Sigmoid colon (tissue), 6 donors: ENCODE measurements at regions not wholly inside any gene's neighbourhood (a gene's known extent, or its start where the extent isn't known, plus 50 kb on each side); places are given as distances from the start of the nearest gene placed in this dataset.

Experiments
- DNase-seq: peaks from one replicate; pipeline ENCODE4 v3.0.0-alpha.2; 2019
- H3K27ac ChIP-seq, 4 donors: fragments of 200-600 bp; sonication (generic); one replicate each; pipeline ENCODE4 v1.5.1; 2016 to 2019; ENCODE audit warnings: mild to moderate bottlenecking in 1 of 4
- H3K27me3 ChIP-seq, 3 donors: fragments of 200-600 bp; sonication (generic); one replicate each; pipeline ENCODE4 v1.5.1; 2019; ENCODE audit warnings: mild to moderate bottlenecking in 1 of 3
- H3K36me3 ChIP-seq, 4 donors: fragments of 200-600 bp; sonication (generic); one replicate each; pipeline ENCODE4 v1.5.1; 2016 to 2019
- H3K4me1 ChIP-seq, 4 donors: fragments of 200-600 bp; sonication (generic); one replicate each; pipeline ENCODE4 v1.5.1; 2017 to 2019
- H3K4me3 ChIP-seq, 4 donors: fragments of 200-600 bp; sonication (generic); one replicate each; pipeline ENCODE4 v1.5.1; 2017 to 2019; ENCODE audit warnings: mild to moderate bottlenecking in 2 of 4, moderate library complexity in 1 of 4
- H3K9me3 ChIP-seq, 4 donors: fragments of 200-600 bp in 3 of 4; sonication (generic) in 3 of 4; one replicate each; pipeline versions ENCODE4 v1.5.1 to v1.6.1; 2013 to 2019
- CTCF ChIP-seq, 4 experiments: fragments of 450-650 bp in 3 of 4; fragments of 200-600 bp in 1 of 4; IDR thresholded peaks; one replicate each; pipeline ENCODE4 v1.5.1; 2016 to 2019; ENCODE audit warnings: antibody characterized with exemption in 4 of 4, mild to moderate bottlenecking in 3 of 4, moderate library complexity in 2 of 4
- EP300 ChIP-seq, 4 donors: sonication (generic); formaldehyde crosslinking; IDR thresholded peaks; one replicate each; pipeline ENCODE4 v1.6.1; 2017; ENCODE audit warnings: antibody characterized with exemption in 4 of 4
- POLR2A ChIP-seq, 2 donors: fragments of 450-650 bp; IDR thresholded peaks; one replicate each; pipeline ENCODE4 v1.6.1; 2016; ENCODE audit warnings: antibody characterized with exemption in 2 of 2, mild to moderate bottlenecking in 2 of 2, moderate library complexity in 2 of 2
- POLR2AphosphoS5 ChIP-seq, 4 donors: sonication (generic); formaldehyde crosslinking; IDR thresholded peaks; one replicate each; pipeline ENCODE4 v1.6.1; 2017; ENCODE audit warnings: antibody characterized with exemption in 4 of 4
- WGBS, 2 donors: extraction: QIAGEN DNeasy Blood & Tissue Kit; methylation state at CpG; one replicate each; pipeline ENCODE4 v1.1.7; 2013; 5-methylcytosine and 5-hydroxymethylcytosine counted together
- intact Hi-C: fragments of 100-400 bp; cut with DNase I; formaldehyde crosslinking; loops from one replicate; pipeline ENCODE4 v1.15.1; 2023
- donor health status: healthy with polysubstance abuse.
- donor health status: healthy.

GRCh38 chr7:46522354-46522906 lies 601.4 kb upstream of the IGFBP3 start:
- no peak overlapping the region for H3K27ac ChIP-seq
- TF ChIP-seq CTCF (IDR thresholded peaks at IDR 0.05), result no peak
- no peak for TF ChIP-seq POLR2A (IDR thresholded peaks at IDR 0.05)
- no peak for TF ChIP-seq EP300 (IDR thresholded peaks at IDR 0.05)
- no peak for TF ChIP-seq POLR2AphosphoS5 (IDR thresholded peaks at IDR 0.05)
- DNase-seq, result no peak
- no peaks in the 10 kb centered on the region for H3K27me3 ChIP-seq
- no peak overlapping the region for H3K4me3 ChIP-seq
- intact Hi-C loops, result no loop called here
- no peaks in the 10 kb centered on the region for H3K36me3 ChIP-seq
- H3K9me3 ChIP-seq, result no peaks in the 10 kb centered on the region
- WGBS, 2 donors, result 87 to 93% methylated on average over 8 of the region's 8 CpGs
- H3K4me1 ChIP-seq, result no peaks in the 10 kb centered on the region

GRCh38 chr7:46518713-46519112 lies 597.6 kb upstream of the IGFBP3 start:
- Histone ChIP-seq H3K4me3 (no peak overlapping the region), H3K36me3 (no peaks in the 10 kb centered on the region), H3K27ac (no peak overlapping the region), H3K27me3 (no peaks in the 10 kb centered on the region), H3K9me3 (no peaks in the 10 kb centered on the region), H3K4me1 (no peaks in the 10 kb centered on the region)
- no peak for TF ChIP-seq POLR2AphosphoS5 (IDR thresholded peaks at IDR 0.05)
- intact Hi-C loops, result no loop called here
- no peak for DNase-seq
- WGBS, 2 donors, result 93 to 97% methylated on average over 1 of the region's 1 CpG

- no peaks in the 10 kb centered on the region for H3K27me3 ChIP-seq
- no peaks in the 10 kb centered on the region for H3K9me3 ChIP-seq
- no peak overlapping the region for H3K4me3 ChIP-seq
- 82 to 88% methylated on average over 1 of the region's 1 CpG for WGBS, 2 donors
- H3K27ac ChIP-seq, result no peak overlapping the region
- intact Hi-C loops, result no loop called here
- no peaks in the 10 kb centered on the region for H3K36me3 ChIP-seq
- H3K4me1 ChIP-seq, result no peaks in the 10 kb centered on the region
- DNase-seq, result no peak
- TF ChIP-seq POLR2AphosphoS5 (IDR thresholded peaks at IDR 0.05), result no peak
- no peak for TF ChIP-seq CTCF (IDR thresholded peaks at IDR 0.05)
- TF ChIP-seq EP300 (IDR thresholded peaks at IDR 0.05), result no peak
- TF ChIP-seq POLR2A (IDR thresholded peaks at IDR 0.05), result no peak
Observed at GRCh38 chr7:46515844-46516590, 594.9 kb upstream of the IGFBP3 start.

- H3K9me3 ChIP-seq, result peaks cover 0 to 3% (median 0%) of the 10 kb centered on the region in 4 donors
- no peak overlapping the region for H3K4me3 ChIP-seq
- no peaks in the 10 kb centered on the region for H3K4me1 ChIP-seq
- no peaks in the 10 kb centered on the region for H3K36me3 ChIP-seq
- DNase-seq, result no peak
- no peak for TF ChIP-seq EP300 (IDR thresholded peaks at IDR 0.05)
- TF ChIP-seq POLR2AphosphoS5 (IDR thresholded peaks at IDR 0.05), result no peak
- 62 to 77% methylated on average over 3 of the region's 3 CpGs for WGBS, 2 donors
- intact Hi-C loops, result no loop called here
- H3K27me3 ChIP-seq, result no peaks in the 10 kb centered on the region
- H3K27ac ChIP-seq, result no peak overlapping the region
Observed at GRCh38 chr7:46513447-46513848, 592.4 kb upstream of the IGFBP3 start.

- Histone ChIP-seq H3K27ac (no peak overlapping the region), H3K4me3 (no peak overlapping the region), H3K36me3 (no peaks in the 10 kb centered on the region), H3K4me1 (no peaks in the 10 kb centered on the region), H3K9me3 (peaks cover 0 to 3% (median 0%) of the 10 kb centered on the region in 4 donors), H3K27me3 (no peaks in the 10 kb centered on the region)
- DNase-seq, result no peak
- TF ChIP-seq POLR2AphosphoS5 (IDR thresholded peaks at IDR 0.05) (no peak), POLR2A (IDR thresholded peaks at IDR 0.05) (no peak), CTCF (IDR thresholded peaks at IDR 0.05) (no peak), EP300 (IDR thresholded peaks at IDR 0.05) (no peak)
- intact Hi-C loops, result no loop called here
- WGBS, 2 donors, result 7 to 47% methylated on average over 4 of the region's 4 CpGs
Observed at GRCh38 chr7:46512891-46513413, 591.9 kb upstream of the IGFBP3 start.
